ENCODE measurements at regions not wholly inside any gene's neighbourhood (a gene's known extent, or its start where the extent isn't known, plus 50 kb on each side); places are given as distances from the start of the nearest gene placed in this dataset.

- CTCF ChIA-PET = no interaction called here
- no peaks in the 10 kb centered on the region for H3K36me3 ChIP-seq (ENCODE audit: control insufficient read depth, insufficient read depth, low read length)
- H3K27ac ChIP-seq (ENCODE audit: low read length) = no peak overlapping the region
- POLR2A ChIA-PET = interaction anchor here (0.5 kb wide), 1 partner anchor 158 kb away, joined by 3 read pairs; no protein-coding TSS in a partner anchor
- no peaks in the 10 kb centered on the region; the same call in 1 of the 2 replicates for H3K4me1 ChIP-seq (ENCODE audit: control insufficient read depth, insufficient read depth, low read length)
- ATAC-seq (no peak), DNase-seq (ENCODE audit: low read depth, low spot score) (no peak)
- no TSS peak for BruUV-seq (replicated peaks)
- H3K9me3 ChIP-seq (ENCODE audit: control insufficient read depth, insufficient read depth, low read depth, low read length) = no peaks in the 10 kb centered on the region
- in situ Hi-C loops (cut with HindIII; ENCODE audit: low pct_unique_long_range_greater_than_20kb, low sequenced_read_pairs) (no loop called here), intact Hi-C loops (cut with micrococcal nuclease; ENCODE audit: unreplicated experiment) (loop anchor here (10.0 kb wide), 1 partner anchor 224 kb away; no protein-coding TSS in a partner anchor)
- H3K27me3 ChIP-seq (ENCODE audit: control insufficient read depth, insufficient read depth, low read length) = no peaks in the 10 kb centered on the region; the same call in 1 of the 2 replicates
- H3K4me3 ChIP-seq (ENCODE audit: low read depth in 2 of 2, low read length in 2 of 2) = no peak overlapping the region
- TF ChIP-seq CTCF (IDR thresholded peaks at IDR 0.05) = no peak
- no peak for TF ChIP-seq SIN3A (IDR thresholded peaks at IDR 0.05; ENCODE audit: borderline replicate concordance, insufficient read depth, low read depth, low read length)
- no peak for TF ChIP-seq TCF7L2 (IDR thresholded peaks at IDR 0.05; ENCODE audit: low read depth, low read length)
- no peak for TF ChIP-seq REST (IDR thresholded peaks at IDR 0.05; ENCODE audit: insufficient read depth in 1 of 2, low read depth in 2 of 2, low read length in 1 of 2)
- TF ChIP-seq POLR2AphosphoS5 (IDR thresholded peaks at IDR 0.05; ENCODE audit: low read depth, low read length) = no peak
These were observed 118.2 kb upstream of the TMCC3 start for GRCh38 chr12:94768398-94769046.

GRCh38 chr12:94767956-94768355 lies 117.6 kb upstream of the TMCC3 start:
- ATAC-seq = no peak
- ChIA-PET CTCF (no interaction called here), POLR2A (no interaction called here)

GRCh38 chr12:94766397-94766796 lies 116.0 kb upstream of the TMCC3 start:
- in situ Hi-C loops (cut with HindIII; ENCODE audit: low pct_unique_long_range_greater_than_20kb, low sequenced_read_pairs) = no loop called here
- intact Hi-C loops (cut with micrococcal nuclease; ENCODE audit: unreplicated experiment) = loop anchor here (10.0 kb wide), 1 partner anchor 222 kb away; no protein-coding TSS in a partner anchor

More at GRCh38 chr12:94767956-94768355, 117.6 kb upstream of the TMCC3 start:
- Histone ChIP-seq H3K9me3 (ENCODE audit: control insufficient read depth, insufficient read depth, low read depth, low read length) (no peaks in the 10 kb centered on the region), H3K27ac (ENCODE audit: low read length) (no peak overlapping the region), H3K36me3 (ENCODE audit: control insufficient read depth, insufficient read depth, low read length) (no peaks in the 10 kb centered on the region), H3K4me1 (ENCODE audit: control insufficient read depth, insufficient read depth, low read length) (no peaks in the 10 kb centered on the region; the same call in 1 of the 2 replicates), H3K27me3 (ENCODE audit: control insufficient read depth, insufficient read depth, low read length) (no peaks in the 10 kb centered on the region; the same call in 1 of the 2 replicates), H3K4me3 (ENCODE audit: low read depth in 2 of 2, low read length in 2 of 2) (no peak overlapping the region)
- BruUV-seq (replicated peaks) = no TSS peak
- in situ Hi-C loops (cut with HindIII; ENCODE audit: low pct_unique_long_range_greater_than_20kb, low sequenced_read_pairs) = no loop called here
- no peak for TF ChIP-seq POLR2AphosphoS5 (IDR thresholded peaks at IDR 0.05; ENCODE audit: low read depth, low read length)
- TF ChIP-seq SIN3A (IDR thresholded peaks at IDR 0.05; ENCODE audit: borderline replicate concordance, insufficient read depth, low read depth, low read length) = no peak
- no peak for TF ChIP-seq TCF7L2 (IDR thresholded peaks at IDR 0.05; ENCODE audit: low read depth, low read length)
- DNase-seq (ENCODE audit: low read depth, low spot score) = no peak
- intact Hi-C loops (cut with micrococcal nuclease; ENCODE audit: unreplicated experiment) = loop anchor here (10.0 kb wide), 1 partner anchor 223 kb away; no protein-coding TSS in a partner anchor

More at GRCh38 chr12:94766397-94766796, 116.0 kb upstream of the TMCC3 start:
- H3K36me3 ChIP-seq (ENCODE audit: control insufficient read depth, insufficient read depth, low read length) = no peaks in the 10 kb centered on the region
- POLR2A ChIA-PET = no interaction called here
- no peak overlapping the region for H3K4me3 ChIP-seq (ENCODE audit: low read depth in 2 of 2, low read length in 2 of 2)
- DNase-seq (ENCODE audit: low read depth, low spot score) (no peak), ATAC-seq (no peak)
- TF ChIP-seq CTCF (IDR thresholded peaks at IDR 0.05) (no peak), POLR2AphosphoS5 (IDR thresholded peaks at IDR 0.05; ENCODE audit: low read depth, low read length) (no peak), SIN3A (IDR thresholded peaks at IDR 0.05; ENCODE audit: borderline replicate concordance, insufficient read depth, low read depth, low read length) (no peak), REST (IDR thresholded peaks at IDR 0.05; ENCODE audit: insufficient read depth in 1 of 2, low read depth in 2 of 2, low read length in 1 of 2) (no peak), TCF7L2 (IDR thresholded peaks at IDR 0.05; ENCODE audit: low read depth, low read length) (no peak)
- H3K4me1 ChIP-seq (ENCODE audit: control insufficient read depth, insufficient read depth, low read length) = no peaks in the 10 kb centered on the region; the same call in 1 of the 2 replicates
- CTCF ChIA-PET = no interaction called here
- H3K27ac ChIP-seq (ENCODE audit: low read length) = no peak overlapping the region
- H3K27me3 ChIP-seq (ENCODE audit: control insufficient read depth, insufficient read depth, low read length) = no peaks in the 10 kb centered on the region; the same call in 1 of the 2 replicates
- no TSS peak for BruUV-seq (replicated peaks)
- no peaks in the 10 kb centered on the region for H3K9me3 ChIP-seq (ENCODE audit: control insufficient read depth, insufficient read depth, low read depth, low read length)

All from Panc1 (cell line).